ENCODE measurements at regions not wholly inside any gene's neighbourhood (a gene's known extent, or its start where the extent isn't known, plus 50 kb on each side); places are given as distances from the start of the nearest gene placed in this dataset.

DNA sequence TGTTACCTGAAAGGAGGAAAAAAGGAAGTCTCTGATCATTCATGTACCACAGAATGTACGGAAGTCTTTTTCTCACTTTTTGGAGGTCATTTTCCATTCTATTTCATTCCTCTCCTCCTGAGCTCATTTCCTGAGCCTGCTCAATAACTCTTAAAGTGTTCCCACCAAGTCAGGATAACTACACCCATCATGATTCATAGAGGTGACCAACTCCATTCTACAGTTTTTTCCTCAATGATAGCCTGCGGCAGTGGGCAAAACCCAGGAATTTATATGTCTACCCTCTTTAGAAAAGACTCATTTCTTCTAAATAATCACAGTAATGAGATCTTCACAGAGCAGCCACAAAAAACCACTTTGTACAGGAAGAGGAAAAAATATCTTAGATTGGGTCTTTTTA is 372.5 kb downstream of the RBM43 start:
- ATAC-seq: no peak

- ATAC-seq: no peak
These were observed 373.3 kb downstream of the RBM43 start for GRCh38 chr2:150888337-150888736.

DNA sequence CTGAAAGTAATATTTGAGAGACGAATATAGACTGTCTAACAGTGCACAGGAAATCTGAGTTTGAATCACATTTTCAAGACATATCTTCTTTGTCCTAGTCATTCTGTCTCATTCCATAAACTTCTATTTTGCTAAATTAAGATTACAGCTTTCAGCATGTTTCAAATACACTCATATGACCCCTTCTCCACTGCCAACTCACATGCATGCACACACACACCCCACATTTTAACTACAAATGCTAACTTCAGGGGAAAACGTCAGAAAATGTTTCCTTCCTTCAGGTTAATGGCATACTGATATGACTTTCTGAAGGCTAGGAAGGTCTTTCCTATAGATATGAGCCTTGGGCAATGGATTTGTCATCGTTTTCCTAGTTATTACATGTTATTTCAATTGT is 373.7 kb downstream of the RBM43 start:
- no peak for ATAC-seq

- ATAC-seq: no peak
These were observed 375.8 kb downstream of the RBM43 start for GRCh38 chr2:150885774-150886386.

DNA sequence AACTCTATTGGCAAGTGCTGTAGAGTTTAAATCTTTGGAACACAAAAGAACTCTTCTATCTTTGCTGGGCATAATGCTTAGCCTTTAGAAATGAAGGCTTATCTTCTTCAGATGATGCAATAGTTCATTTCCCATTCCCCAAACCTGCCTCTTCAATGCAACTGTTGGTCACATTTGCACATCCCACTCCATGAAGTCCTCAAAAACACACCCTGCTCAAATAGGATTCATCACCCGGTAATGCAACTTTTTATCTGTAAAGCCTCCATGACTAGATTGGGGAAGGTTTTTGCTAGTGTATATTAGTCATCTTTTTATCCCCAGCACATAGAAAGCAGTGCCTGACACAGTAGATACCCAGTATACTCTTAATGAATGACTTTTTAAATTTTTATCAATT is 376.4 kb downstream of the RBM43 start:
- ATAC-seq: no peak

DNA sequence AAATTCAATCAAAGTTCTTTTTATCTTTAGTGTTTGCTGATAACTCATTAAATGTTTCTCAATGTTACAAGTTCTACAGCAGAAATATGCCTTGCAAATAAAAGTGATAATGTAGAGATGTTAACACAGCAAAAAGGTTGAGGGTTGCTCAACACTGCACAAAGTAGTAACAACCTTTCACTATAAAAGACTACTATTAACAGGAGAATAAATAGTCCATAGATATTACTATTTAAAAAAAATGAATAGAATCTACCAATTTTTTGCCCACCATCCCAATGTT is 378.1 kb downstream of the RBM43 start:
- ATAC-seq: no peak

- ATAC-seq: no peak
These were observed 378.7 kb downstream of the RBM43 start for GRCh38 chr2:150882751-150883612.

DNA sequence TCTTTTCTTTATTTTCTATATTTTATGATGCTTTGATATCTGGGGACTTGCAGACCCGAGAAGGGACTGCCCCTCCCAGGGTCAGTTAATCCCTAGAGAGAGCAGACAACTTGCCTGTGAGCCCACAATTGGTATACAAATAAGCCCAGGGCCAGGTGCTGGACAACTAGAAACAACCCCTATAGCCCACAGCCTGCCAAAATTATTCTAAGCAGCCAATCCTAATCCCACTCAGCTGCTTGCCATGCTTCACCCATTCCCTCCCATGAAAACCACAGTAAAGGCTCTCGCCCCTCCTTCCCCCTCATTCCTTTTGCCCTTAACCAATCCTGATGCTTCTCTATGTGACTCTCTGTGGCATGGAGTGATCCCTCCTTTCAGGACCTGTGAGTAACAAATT is 380.7 kb downstream of the RBM43 start:
- no peak for ATAC-seq

- ATAC-seq: no peak
These were observed 383.3 kb downstream of the RBM43 start for GRCh38 chr2:150878356-150878755.

DNA sequence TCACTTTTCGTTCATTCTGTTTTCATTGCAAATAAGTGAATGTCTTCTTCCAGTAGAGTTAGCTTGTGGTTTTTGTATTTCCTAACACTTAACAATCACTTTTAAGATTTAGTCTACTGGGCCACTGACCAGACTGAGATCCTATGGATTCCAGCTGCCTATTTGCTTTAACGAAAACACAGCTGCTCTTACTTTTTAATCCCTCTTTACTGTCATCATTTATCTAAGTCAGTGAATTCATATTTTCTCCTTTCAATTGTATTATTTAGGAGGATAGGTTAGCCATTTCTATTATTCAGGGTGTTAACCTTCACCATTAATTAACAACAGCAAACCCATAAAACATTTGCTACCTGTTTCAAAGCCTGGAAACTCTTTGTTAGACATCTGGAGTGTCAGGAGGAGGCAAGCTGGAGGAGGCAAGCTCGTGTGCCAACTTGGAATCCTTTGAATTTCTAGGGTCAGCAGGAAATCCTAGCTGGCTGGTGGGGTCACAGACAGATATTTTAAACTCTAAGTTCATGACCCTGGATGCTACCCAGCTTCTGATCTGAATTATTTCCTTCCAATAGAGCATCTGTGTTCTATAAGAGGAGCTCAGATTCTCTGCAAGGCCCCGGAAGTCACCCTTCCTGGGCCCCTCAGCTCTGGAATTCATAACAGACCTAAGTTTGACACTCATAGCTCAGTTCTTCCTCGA is 385.3 kb downstream of the RBM43 start:
- no peak for ATAC-seq

DNA sequence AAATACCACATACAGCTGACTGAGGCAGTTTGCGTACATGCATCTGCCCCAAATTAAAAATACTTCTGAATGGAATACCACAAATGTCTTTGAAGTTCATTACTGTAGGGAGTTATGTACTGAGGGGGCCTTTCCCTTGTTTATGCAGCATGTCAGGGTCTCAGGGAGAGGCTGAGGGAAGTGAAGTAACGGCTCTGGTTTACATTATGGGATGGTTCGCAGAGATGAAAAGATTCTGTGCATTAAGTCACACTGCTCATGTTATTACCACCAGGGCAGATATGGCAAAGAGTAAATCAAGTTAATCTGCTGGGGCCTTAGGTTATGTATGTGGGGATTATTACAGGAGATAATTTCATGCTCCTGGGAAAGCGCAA is 385.9 kb upstream of the RND3 start:
- no peak for ATAC-seq

GRCh38 chr2:150872756-150873395 is 385.4 kb upstream of the RND3 start:
- ATAC-seq: no peak

DNA sequence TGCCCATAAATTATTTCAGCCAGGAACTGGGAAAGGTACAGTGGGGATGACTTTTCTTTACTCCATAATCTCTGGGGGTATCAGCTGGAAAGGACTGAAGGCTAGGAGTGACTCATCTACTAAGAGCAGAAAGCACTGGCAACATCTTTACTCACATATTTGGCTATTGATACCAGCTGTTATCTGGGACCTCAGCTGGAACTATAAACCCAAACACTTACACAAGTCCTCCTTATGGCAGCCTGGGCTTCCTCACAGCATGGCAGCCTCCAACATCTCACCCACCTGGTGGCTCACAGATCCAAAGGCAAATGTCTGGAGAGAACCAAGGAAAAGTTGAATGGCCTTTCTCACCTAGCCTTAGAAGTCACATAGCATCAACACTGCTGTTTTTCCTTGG is 379.0 kb upstream of the RND3 start:
- ATAC-seq: no peak

DNA sequence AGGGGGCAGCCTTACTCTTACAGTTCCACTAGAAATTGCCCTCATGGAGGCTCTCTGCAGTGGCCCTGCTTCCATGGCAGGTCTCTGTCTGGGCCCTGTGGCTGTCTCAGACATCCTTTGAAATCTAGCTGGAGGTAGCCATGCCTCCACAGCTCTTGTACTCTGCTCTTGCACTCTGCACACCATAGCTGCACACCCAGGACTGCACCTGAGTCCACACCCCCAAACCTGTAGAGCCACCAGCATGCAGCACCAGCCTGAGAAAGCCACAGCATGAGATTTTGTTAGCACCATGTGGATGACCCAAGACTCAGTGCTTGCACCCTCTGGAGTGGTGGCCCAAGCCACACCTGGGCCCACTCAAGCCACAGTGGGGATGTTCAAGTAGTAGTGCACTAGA is 376.2 kb upstream of the RND3 start:
- no peak for ATAC-seq

DNA sequence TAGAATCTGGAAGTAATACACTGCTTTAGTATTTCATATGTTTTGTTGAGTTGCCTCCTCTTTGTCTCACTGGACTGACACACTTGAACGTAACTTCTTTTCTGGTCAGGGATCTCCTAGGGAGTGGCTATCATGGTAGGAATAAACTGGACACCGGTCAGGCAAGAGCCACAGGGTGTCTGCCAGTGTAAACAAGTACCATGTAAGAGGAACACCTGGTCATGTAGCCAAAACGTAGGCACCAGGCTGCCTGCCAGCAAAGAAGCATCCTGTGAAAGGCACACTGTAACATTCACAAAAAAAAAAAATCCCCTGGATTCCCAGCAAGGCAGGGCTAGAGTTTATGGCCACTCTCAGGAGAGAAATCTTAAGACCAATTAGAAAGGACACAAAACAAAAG is 372.8 kb upstream of the RND3 start:
- ATAC-seq: no peak

- ATAC-seq: no peak
These were observed 372.4 kb upstream of the RND3 start for GRCh38 chr2:150859877-150860276.

DNA sequence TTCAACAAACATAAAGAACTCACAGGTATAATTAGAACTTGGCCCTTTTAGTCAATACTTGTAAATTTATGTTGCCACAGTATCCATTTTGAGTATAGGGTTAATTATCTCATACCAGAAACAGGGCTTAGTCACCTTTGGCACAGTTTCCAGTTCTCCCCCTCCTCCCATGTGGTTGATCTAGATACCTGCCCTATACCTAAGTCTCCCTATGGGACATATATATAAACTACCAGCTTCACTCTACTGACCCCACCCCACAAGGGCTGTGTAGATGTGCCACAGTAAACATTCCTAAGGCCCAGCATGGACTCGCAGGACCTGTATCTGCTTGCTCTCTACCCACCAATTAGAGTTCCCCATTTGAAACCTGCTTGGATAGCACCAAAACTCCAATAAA is 371.7 kb upstream of the RND3 start:
- ATAC-seq: no peak

GRCh38 chr2:150858382-150858781 is 370.9 kb upstream of the RND3 start:
- ATAC-seq: no peak

DNA sequence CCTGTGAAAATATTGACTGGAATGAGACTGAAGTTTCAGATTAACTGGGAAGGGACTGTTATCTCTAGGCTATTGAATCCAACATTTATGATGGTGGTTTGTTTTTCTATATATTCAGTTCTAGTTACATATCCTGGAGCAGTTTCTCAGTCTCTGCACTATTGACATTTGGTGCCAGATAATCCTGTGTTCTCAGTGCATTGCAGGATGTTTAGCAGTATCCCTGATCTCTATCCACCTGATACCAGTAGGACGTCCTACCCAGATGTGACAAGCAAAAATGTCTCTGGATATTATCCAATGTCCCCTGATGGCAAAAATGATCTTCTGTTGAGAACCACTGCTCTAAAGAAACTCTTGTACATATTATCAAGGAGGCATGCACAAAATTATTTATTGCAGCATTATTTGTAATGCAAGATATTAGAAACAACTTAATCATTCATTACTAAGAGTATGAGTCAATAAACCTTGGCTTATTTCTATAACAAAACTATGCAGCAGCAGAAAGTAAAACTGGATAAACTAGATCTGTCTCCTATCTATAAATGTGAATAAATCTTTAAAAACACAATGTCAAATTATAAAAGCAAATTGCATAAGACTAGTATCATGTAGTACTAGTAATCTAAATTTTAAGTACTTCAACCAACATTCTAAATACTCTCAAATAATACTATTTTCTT is 369.3 kb upstream of the RND3 start:
- no peak for ATAC-seq

GRCh38 chr2:150853263-150853662 is 365.8 kb upstream of the RND3 start:
- ATAC-seq: no peak

DNA sequence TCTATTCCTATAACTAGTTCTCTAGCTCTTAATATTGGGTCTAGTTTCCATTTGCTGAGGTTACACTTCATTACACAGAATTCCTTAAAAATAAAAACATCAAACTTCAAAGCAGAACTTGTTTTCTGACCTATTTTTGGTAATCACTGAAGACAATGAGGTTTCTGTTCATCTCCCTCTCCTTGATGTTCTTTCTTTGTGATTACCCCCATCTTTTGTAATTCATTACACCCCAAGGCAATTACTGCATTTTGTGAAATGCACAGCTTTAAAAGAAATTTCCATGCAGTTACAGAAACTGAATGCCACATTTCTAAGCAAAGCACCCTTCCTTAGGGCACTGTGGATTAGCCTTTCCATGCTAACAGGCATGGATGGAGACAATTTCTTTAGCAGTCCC is 363.2 kb upstream of the RND3 start:
- ATAC-seq: no peak

- no peak for ATAC-seq
These were observed 360.1 kb upstream of the RND3 start for GRCh38 chr2:150847578-150847977.

DNA sequence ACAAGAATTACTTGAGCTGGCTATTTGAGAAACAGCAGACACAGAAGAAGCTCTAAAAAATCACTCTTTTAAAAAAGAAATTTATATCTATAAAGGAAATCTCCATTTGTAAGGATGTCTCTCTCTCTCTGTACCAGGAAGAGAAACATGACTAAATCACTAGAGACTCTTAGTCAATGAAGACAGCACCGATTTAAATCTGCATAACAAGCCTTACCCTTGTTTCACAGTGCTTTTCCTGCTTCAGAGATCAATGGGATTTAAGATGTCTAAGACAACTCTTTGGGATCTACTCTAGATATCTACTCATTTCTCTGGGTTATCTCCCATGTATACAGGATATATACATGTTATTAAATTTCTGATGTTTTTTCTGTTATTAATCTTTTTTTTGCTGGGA is 359.2 kb upstream of the RND3 start:
- ATAC-seq: no peak

Data from activated CD4-positive, CD25-positive, alpha-beta regulatory T cell treated with anti-CD3 and anti-CD28 coated beads, Interleukin-2, amount 50 U/mL, for 24 hours (primary cell).